Heart right ventricle (tissue), 16 donors: ENCODE measurements at regions not wholly inside any gene's neighbourhood (a gene's known extent, or its start where the extent isn't known, plus 50 kb on each side); places are given as distances from the start of the nearest gene placed in this dataset.
A peak's percentile ranks its signal among the peaks of the same experiment; 100 is the strongest.

Source experiments
- ATAC-seq, 8 donors: fragments of 200-7000 bp; cut with Tn5 transposase; one replicate each; pipeline ENCODE4 v1.9.1; 2020; ENCODE audit warnings: mild to moderate bottlenecking in 8 of 8, moderate library complexity in 8 of 8, moderate number of reproducible peaks in 1 of 8
- DNase-seq, 2 donors: peaks; one replicate each; pipeline ENCODE4 v3.0.0-alpha.2; 2020
- H3K27ac ChIP-seq, 10 donors: fragments of 200-600 bp; sonication (generic) in 2 of 10; one replicate each; pipeline versions ENCODE4 v1.5.0 to v1.8.0; 2020 to 2022; ENCODE audit warnings: mild to moderate bottlenecking in 3 of 10
- H3K27me3 ChIP-seq, 7 donors: fragments of 200-600 bp; one replicate each; pipeline ENCODE4 v1.8.0; 2021 to 2022; ENCODE audit warnings: mild to moderate bottlenecking in 2 of 7
- H3K36me3 ChIP-seq, 9 donors: fragments of 200-600 bp; sonication (generic) in 1 of 9; one replicate each; pipeline versions ENCODE4 v1.5.0 to v1.8.0; 2020 to 2022; ENCODE audit warnings: mild to moderate bottlenecking in 2 of 9
- H3K4me1 ChIP-seq, 9 donors: fragments of 200-600 bp; sonication (generic) in 1 of 9; one replicate each; pipeline versions ENCODE4 v1.5.0 to v1.8.0; 2020 to 2022; ENCODE audit warnings: mild to moderate bottlenecking in 4 of 9
- H3K4me3 ChIP-seq, 10 donors: fragments of 200-600 bp; sonication (generic) in 2 of 10; one replicate each; pipeline versions ENCODE4 v1.5.0 to v1.8.0; 2020 to 2022; ENCODE audit warnings: mild to moderate bottlenecking in 7 of 10, moderate library complexity in 2 of 10
- H3K9me3 ChIP-seq, 11 donors: fragments of 200-600 bp in 10 of 11; sonication (generic) in 2 of 11; one replicate each; pipeline versions ENCODE4 v1.5.0 to v1.8.0; 2013 to 2022; ENCODE audit warnings: mild to moderate bottlenecking in 2 of 11, control low read depth in 1 of 11, moderate library complexity in 1 of 11
- CTCF ChIP-seq, 9 donors: fragments of 200-600 bp; sonication (generic) in 2 of 9; IDR thresholded peaks; one replicate each; pipeline versions ENCODE4 v1.5.0 to v1.8.0; 2021 to 2022; ENCODE audit warnings: antibody characterized with exemption in 9 of 9, mild to moderate bottlenecking in 5 of 9, moderate library complexity in 1 of 9
- WGBS, 2 donors: extraction: QIAGEN DNeasy Blood & Tissue Kit; methylation state at CpG; one replicate each; pipeline ENCODE4 v1.1.7; 2013; ENCODE audit warnings: inconsistent platforms in 1 of 2; 5-methylcytosine and 5-hydroxymethylcytosine counted together
- intact Hi-C, 10 donors: fragments of 100-400 bp; cut with DNase I; formaldehyde crosslinking; loops; one replicate each; pipeline versions ENCODE4 v1.11.1 to v1.14.2; 2022
- donor health status: Arrhythmogenic right ventricular cardiomyopathy.
- donor health status: ischemic (EF 13 %, LVEDD 7.1; RV severe dilation, severe dysfunction).
- donor health status: healthy with polysubstance abuse.
- donor health status: DM: no; HTN: yes; CAD: no.
- donor health status: DM: no; HTN: no; CAD: no.
- donor health status: ischemic (EF 25% LVEDD 6.9; RV normal size, moderate dysfunction).
- donor health status: ischemic (EF 25% LVEDD 5.7; RV mildly dilated, moderate dysfunction).
- donor health status: healthy.
- donor health status: DM: yes; HTN: yes; CAD: no.
- donor health status: Ischemic cardiomyopathy.
- donor health status: ischemic (EF 35%, LVEDD 5.7; RV mildly dilated, moderate dysfunction).
- donor health status: nonischemic (EF 11% LVEDD 7.7; RV severe dilation, severe dysfunction).
- donor health status: DM: yes; HTN: yes; CAD: no.
- donor health status: PGD.
- donor health status: ischemic (EF 29% LVEDD 5.4; RV normal size, mild dysfunction).
- donor health status: nonischemic (EF 23%, LVEDD 6.1; RV moderate dilation, normal function).

GRCh38 chr3:124230998-124231397, 239.1 kb upstream of the ROPN1 start:
- H3K27me3 ChIP-seq: no peaks in the 10 kb centered on the region
- H3K4me1 ChIP-seq: peaks cover 0 to 22% (median 0%) of the 10 kb centered on the region in 9 donors
- no peak for DNase-seq
- intact Hi-C loops: no loop called here
- H3K9me3 ChIP-seq: peaks cover 0 to 9% (median 0%) of the 10 kb centered on the region in 11 donors
- 92 to 95% methylated on average over 7 of the region's 7 CpGs for WGBS, 2 donors
- no peak for ATAC-seq
- H3K4me3 ChIP-seq: no peak overlapping the region
- no peak overlapping the region for H3K27ac ChIP-seq
- H3K36me3 ChIP-seq: peaks cover 0 to 13% (median 0%) of the 10 kb centered on the region in 9 donors
- no peak for TF ChIP-seq CTCF (IDR thresholded peaks at IDR 0.05)

GRCh38 chr3:124234852-124235252, 242.9 kb upstream of the ROPN1 start:
- peak; percentile 40 to 54 for DNase-seq
- ATAC-seq: peak; percentile 67 to 92 (median 78)
- WGBS, 2 donors: 76 to 80% methylated on average over 7 of the region's 7 CpGs

GRCh38 chr3:124235446-124235845, 243.5 kb upstream of the ROPN1 start:
- TF ChIP-seq CTCF (IDR thresholded peaks at IDR 0.05): no peak
- Histone ChIP-seq H3K27ac (peak overlapping the region in 7 of 10 donors; percentile 38 to 62 (median 51)), H3K4me1 (peaks cover 0 to 22% (median 4%) of the 10 kb centered on the region in 9 donors), H3K9me3 (no peaks in the 10 kb centered on the region), H3K27me3 (no peaks in the 10 kb centered on the region), H3K36me3 (peaks cover 0 to 9% (median 0%) of the 10 kb centered on the region in 9 donors), H3K4me3 (no peak overlapping the region)
- 88 to 96% methylated on average over 6 of the region's 6 CpGs for WGBS, 2 donors
- ATAC-seq (no peak), DNase-seq (no peak)
- intact Hi-C loops: no loop called here

More at GRCh38 chr3:124234852-124235252, 242.9 kb upstream of the ROPN1 start:
- Histone ChIP-seq H3K4me1 (peaks cover 0 to 22% (median 4%) of the 10 kb centered on the region in 9 donors), H3K9me3 (no peaks in the 10 kb centered on the region), H3K27ac (peak overlapping the region in 9 of 10 donors; percentile 5 to 68 (median 50)), H3K4me3 (no peak overlapping the region), H3K27me3 (no peaks in the 10 kb centered on the region), H3K36me3 (peaks cover 0 to 9% (median 0%) of the 10 kb centered on the region in 9 donors)
- TF ChIP-seq CTCF (IDR thresholded peaks at IDR 0.05): no peak
- intact Hi-C loops: no loop called here

GRCh38 chr3:124243177-124243859, 251.4 kb upstream of the ROPN1 start:
- DNase-seq: no peak

More at GRCh38 chr3:124243177-124243859, 251.4 kb upstream of the ROPN1 start:
- intact Hi-C loops: no loop called here
- H3K27ac ChIP-seq: peak overlapping the region in 3 of 10 donors; percentile 23 to 47 (median 37)
- no peak overlapping the region for H3K4me3 ChIP-seq
- ATAC-seq: peak in 4 of 8 donors; percentile 14 to 46 (median 36)
- TF ChIP-seq CTCF (IDR thresholded peaks at IDR 0.05): no peak
- H3K27me3 ChIP-seq: no peaks in the 10 kb centered on the region
- peaks cover 3 to 32% (median 17%) of the 10 kb centered on the region in 9 donors for H3K4me1 ChIP-seq
- WGBS, 2 donors: 80 to 81% methylated on average over 5 of the region's 5 CpGs
- peaks cover 0 to 5% (median 0%) of the 10 kb centered on the region in 9 donors for H3K36me3 ChIP-seq
- H3K9me3 ChIP-seq: no peaks in the 10 kb centered on the region
